Stimulated activated CD4-positive, alpha-beta T cell treated with anti-CD3 and anti-CD28 coated beads, Interleukin-15, amount 100 ng/mL, for 1 hour (primary cell): ENCODE measurements at regions not wholly inside any gene's neighbourhood (a gene's known extent, or its start where the extent isn't known, plus 50 kb on each side); places are given as distances from the start of the nearest gene placed in this dataset.

Source experiments
- DNase-seq, 2 donors: peaks; one replicate each; pipeline ENCODE4 v3.0.0-alpha.2; 2020; ENCODE audit warnings: low read depth in 1 of 2, low spot score in 1 of 2

GRCh38 chr6:147855803-147856482 lies 347.5 kb downstream of the SAMD5 start:
- DNase-seq = no peak

DNA sequence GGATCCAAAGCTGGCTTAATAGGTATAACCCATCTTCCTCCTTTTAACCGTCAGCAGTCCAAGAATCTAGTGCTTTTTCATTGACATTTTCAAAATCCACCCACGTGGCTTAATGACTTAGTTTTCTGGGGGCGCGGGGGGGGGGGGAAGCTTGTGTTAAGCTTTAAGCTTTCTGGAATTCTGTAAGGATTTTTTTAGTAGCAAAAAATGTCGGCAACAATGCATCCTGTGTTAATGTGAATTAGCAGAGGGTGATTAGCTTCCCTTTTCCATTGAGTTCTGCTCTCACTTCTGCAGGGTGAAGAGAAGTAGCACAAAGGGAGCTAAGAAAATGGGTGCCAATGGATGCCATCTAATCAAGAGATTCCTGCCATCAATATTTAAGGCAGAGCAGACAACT lies 348.2 kb downstream of the SAMD5 start:
- DNase-seq = no peak

DNA sequence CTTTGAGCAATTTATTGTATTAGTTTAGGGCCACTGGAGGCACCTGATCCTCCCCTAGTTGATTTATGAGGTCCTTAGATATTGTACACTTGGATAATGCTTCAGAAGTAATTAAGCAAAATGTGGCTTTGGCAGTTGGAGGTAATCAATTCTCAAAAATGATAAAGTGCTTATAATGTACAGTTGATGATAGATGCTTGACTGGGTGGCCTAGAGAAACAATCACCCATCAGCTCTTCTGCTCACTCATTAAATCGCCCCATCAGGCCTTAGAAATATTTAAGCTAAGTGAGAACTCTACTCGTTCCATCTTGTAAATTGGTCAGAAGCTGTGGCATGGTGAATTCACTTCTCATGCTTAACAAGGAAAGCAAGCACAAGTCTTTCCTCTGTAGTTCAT lies 349.9 kb downstream of the SAMD5 start:
- no peak for DNase-seq

- DNase-seq = no peak
Observed at GRCh38 chr6:147859071-147859470, 350.6 kb downstream of the SAMD5 start.

GRCh38 chr6:147861696-147862095 lies 353.2 kb downstream of the SAMD5 start:
- DNase-seq = no peak

- no peak for DNase-seq
Observed at GRCh38 chr6:147867433-147868226, 359.1 kb downstream of the SAMD5 start.

GRCh38 chr6:147868427-147869190 lies 360.1 kb downstream of the SAMD5 start:
- DNase-seq = no peak

DNA sequence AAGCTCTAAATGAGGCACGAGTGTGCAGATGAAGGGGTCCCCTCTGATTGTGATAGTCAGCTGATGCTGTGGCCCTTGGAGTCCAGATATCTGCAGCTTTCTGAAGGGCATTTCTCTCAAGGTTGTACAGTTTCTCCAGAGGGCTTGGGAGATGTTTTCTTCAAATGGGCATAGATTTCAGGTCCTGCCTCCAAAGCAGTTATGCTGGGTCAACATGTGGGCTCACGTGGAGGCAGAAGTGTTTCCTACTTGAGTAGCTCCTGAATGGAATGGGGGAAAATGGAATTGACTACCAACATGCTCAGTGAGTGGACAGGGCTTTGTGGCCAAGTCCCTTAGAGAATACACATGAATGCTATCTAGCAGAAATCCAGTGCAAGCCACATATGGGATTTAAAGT lies 360.7 kb downstream of the SAMD5 start:
- no peak for DNase-seq

DNA sequence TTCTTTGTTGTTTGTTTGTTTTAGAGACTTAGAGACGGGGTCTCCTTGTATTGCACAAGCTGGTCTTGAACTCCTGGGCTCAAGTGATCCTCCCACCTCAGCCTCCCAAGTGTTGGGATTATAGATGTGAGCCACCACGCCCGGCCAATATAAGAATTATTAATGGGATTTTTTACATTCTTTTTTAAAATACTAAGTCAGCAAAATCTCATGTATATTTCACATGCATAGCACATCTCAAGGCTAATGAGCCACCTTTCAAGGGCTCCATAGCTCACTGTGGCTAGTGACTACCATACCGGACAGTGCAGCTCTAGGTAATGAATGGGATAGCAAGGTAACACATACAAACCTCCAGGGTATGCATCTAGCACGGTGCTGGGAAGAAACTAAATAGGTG lies 361.4 kb downstream of the SAMD5 start:
- no peak for DNase-seq

DNA sequence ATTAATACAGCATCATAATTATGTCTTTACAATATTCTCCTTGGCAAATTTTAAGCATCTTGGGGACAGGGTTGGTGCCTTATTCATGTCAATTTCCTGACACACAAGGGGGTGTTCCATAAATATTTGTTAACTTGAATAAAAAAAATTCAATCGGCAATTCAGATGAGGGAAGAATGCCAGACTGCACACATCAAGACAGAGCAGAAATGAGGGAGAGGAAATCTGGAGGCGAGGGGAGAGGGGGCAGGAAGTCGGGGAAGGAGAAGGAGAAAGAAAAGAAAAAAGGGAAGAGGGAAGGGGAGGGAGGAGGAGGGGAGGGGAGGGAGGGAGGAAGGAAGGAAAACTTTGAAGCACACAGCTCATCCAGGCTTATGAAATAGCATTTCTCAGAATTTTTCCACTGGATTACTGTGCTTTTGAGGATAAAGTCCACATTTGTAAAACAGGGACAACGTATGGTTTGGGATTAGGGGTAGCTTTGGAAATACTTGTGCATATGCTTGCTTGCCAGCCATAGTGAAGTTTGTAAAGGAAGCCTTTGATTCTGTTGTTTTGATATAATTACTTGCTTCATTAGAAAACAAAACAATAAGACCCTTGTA lies 362.1 kb downstream of the SAMD5 start:
- DNase-seq = no peak

DNA sequence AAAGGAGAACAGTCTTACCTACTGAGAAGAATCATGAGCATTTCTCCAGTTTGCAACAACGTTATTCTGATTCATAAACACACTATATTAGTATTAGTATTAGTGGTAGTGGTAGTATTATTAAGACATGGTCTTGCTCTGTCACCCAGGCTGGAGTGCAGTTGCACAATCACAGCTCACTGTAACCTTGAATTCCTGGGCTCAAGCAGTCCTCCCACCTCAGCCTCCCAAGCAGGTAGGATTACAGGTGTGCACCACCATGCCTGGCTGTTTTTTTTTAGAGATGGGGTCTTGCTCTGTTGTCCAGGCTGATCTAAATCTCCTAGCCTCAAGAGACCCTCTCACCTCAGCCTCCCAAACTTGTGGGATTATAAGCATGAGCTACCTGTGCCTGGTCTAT lies 363.5 kb downstream of the SAMD5 start:
- DNase-seq = no peak

GRCh38 chr6:147873816-147874215 lies 365.3 kb downstream of the SAMD5 start:
- no peak for DNase-seq

DNA sequence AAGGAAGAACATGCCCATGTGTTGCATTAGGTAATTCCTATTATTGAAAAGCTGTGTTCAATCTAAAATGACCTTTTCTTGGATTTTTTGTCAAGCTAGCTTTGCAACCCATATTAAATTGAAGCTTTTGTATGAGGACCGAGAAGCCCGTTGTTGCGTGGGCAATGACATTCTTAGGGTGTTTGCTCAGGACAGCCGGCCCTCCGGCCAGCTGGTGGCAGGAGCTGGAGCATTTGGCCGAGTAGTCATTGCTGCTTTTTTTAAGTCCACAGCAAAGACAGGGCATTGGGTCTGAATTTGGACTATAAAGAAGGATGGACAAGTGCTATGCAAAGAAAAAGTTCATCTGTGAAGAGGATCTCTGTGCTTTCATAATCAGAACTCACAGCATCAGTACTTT lies 365.8 kb downstream of the SAMD5 start:
- DNase-seq = no peak

- no peak for DNase-seq
Observed at GRCh38 chr6:147879031-147879580, 370.6 kb downstream of the SAMD5 start.

DNA sequence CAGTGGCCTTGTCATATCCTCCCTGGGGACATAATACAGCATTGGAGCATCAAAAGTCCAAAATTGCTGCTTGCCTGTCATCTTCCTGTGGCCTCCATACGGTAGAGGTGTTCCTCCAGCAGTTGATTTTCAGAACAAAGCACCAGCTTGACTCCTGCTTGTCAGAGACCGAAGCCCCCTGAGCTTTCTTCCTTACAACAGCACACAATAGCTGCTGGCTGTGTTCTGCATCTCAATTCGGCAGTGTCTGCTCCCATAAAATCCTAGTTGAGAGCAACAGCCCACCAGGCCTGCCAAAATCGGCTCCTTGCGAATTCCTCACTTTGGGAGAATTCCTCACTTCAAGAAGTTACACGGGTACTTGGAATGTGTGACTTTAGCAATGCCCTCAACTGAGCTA lies 372.9 kb downstream of the SAMD5 start:
- DNase-seq = no peak

GRCh38 chr6:147888374-147888773 lies 379.9 kb downstream of the SAMD5 start:
- no peak for DNase-seq

- no peak for DNase-seq
Observed at GRCh38 chr6:147891671-147892070, 383.2 kb downstream of the SAMD5 start.

DNA sequence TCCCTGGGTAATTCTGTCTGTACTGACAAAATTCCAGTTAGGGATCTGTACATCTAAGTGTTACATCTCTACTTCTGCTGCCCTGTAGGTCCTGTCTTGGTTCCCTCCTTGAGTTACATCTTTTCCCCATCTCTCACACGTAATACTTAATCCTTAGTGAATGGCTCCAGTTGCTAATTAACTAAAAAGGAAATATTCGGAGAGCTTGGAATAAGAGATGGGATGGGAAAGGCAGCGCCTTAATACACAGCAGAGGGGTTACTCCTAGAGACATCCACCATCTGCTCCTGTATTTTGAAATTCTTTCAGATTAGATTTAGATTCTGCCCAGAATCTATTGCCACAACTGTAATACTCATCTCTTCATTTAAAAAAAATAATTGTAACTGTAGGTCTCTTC lies 384.0 kb downstream of the SAMD5 start:
- no peak for DNase-seq

DNA sequence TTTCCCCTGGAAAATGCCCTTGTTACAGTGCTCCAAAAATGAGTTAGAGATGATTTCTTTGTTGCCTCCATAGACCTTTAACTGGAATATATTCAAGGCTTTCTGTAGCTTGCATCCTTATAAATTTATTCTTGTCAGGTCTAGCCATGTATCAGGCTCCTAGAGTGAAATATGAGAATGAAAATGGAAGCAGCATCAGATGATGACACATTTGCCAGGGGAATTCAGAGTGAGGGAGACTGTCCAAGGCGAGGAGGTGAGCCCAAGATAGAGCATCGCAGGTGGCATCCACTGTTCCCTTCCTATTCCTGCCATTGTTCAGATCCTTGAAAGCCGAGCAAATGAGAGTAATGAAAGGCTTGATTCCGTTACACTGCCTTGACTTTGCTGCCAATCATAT lies 386.8 kb downstream of the SAMD5 start:
- no peak for DNase-seq

DNA sequence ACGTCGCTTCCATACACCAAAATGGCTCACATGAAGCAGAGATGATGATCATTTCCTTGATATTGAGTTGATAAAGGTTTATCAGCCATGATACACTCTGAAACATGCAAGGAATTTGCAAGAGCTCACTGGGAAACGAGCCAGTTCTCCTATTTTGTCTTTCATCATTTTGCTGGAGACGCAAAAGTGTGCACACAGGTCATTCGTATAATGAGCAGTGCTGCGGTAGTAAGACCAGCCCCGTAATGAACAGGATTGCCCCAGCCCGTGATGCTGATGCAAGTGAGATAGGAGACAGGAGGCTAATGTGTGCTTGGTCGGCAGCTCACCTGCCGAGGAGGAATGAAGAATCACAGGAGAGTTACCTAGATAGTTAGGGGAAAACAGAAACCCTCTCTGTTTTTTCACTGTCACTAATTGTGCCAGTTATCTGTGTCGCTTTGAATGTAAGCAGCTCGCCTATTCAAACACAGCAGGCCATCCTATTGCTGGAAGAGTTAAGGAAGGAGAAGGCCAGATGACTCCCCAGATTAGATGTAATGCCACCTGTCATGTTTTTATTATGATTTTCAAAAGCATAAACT lies 391.8 kb downstream of the SAMD5 start:
- DNase-seq = no peak

DNA sequence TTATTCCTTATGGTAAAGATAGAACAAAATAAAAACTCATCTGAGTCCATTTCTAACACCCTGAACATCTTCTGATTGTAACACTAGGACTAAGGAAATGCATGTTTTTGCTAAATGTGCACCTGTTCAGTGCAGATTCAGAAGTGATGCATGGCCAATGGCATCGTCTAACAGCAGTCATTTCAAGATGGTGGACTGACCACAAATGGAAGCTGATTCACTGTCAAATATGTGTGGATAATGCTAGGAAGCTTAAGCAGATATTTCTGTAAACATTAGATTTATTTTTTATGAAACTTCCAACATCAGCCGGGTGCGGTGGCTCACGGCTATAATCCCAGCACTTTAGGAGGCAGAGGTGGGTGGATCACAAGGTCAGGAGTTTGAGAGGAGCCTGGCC lies 394.8 kb downstream of the SAMD5 start:
- DNase-seq = no peak
